ENCODE measurements at regions not wholly inside any gene's neighbourhood (a gene's known extent, or its start where the extent isn't known, plus 50 kb on each side); places are given as distances from the start of the nearest gene placed in this dataset.

DNA sequence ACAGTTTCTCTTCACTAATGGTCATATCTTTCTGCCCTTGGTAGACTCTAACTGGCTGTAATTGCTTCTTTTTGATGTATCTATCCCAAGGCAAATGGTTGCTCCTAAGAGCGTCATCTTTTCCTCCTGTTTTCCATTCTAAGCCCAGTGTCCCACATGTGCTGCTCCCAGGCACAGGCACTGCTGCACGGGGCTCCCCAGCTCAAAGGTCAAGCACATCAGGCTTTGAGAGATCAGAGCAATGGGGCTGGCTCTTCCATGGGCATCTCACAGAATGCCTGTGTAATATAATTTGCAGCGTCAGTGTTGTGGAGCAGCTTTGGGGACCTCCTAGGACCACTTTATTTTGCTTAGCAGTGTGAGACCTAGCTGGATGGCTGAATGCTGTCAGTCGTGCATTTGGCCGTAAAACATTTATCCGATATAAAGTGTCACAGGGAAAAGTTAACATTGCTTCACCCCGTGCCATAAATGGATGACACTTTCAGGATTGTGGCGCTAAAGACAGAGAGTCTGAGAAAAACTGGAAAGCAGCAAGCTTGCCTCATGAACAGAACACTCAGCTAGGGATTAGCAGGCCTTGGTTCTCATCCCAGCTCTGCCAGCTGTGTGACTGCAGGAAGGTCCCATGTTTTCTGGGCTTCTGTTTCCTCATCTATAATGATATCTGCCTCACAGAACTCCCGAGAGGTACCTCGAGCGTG is 277.5 kb upstream of the TBL1XR1 start:
- H3K27me3 Mint-ChIP-seq: no peaks in the 10 kb centered on the region
- ATAC-seq (replicated peaks) (no peak), DNase-seq (no peak)
- H3K36me3 Mint-ChIP-seq (ENCODE audit: insufficient read depth): no peaks in the 10 kb centered on the region
- peaks cover 0 to 5% of the 10 kb centered on the region in 2 donors for H3K4me1 Mint-ChIP-seq (ENCODE audit: low read depth in 2 of 2)
- H3K4me3 Mint-ChIP-seq: no peak overlapping the region
- H3K9me3 Mint-ChIP-seq: no peaks in the 10 kb centered on the region
- no peak overlapping the region for H3K27ac Mint-ChIP-seq

DNA sequence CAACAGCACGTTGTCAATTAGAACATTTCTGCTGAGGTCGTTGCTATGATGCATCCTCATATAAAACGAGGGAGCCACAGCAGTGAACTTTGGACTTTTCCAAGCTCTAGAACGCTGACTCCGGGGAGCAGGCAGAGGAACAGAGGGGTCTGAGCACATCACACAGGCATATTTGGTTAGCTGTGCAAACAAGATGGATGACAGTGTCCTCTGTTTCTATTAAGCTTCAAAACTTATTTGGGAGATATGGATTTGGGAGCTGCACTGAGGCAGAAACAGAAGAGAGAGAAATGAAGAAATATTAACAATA is 278.0 kb upstream of the TBL1XR1 start:
- Mint-ChIP-seq H3K36me3 (ENCODE audit: insufficient read depth) (no peaks in the 10 kb centered on the region), H3K27ac (no peak overlapping the region), H3K27me3 (no peaks in the 10 kb centered on the region), H3K9me3 (no peaks in the 10 kb centered on the region), H3K4me1 (ENCODE audit: low read depth in 2 of 2) (peaks cover 0 to 5% of the 10 kb centered on the region in 2 donors), H3K4me3 (no peak overlapping the region)
- ATAC-seq (replicated peaks) (no peak), DNase-seq (no peak)

DNA sequence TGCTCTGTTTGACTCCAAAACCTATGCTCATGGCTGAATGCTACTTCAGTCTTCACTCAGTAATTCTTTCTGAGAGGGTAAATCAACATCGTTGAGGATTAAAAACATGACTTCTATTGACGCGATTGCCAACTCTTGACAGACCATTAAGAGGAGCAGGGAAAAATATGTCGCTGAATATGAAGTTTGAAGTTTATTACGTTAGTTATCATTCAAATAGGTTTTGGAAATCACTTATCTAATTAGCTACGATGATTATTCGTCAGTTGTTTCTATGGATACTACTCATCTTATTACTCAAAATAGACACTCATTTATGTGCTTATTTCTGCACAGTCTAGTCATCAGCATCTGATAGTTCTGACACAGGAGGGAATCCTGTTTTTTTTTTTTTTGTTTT is 279.2 kb upstream of the TBL1XR1 start:
- peaks cover 0 to 7% of the 10 kb centered on the region in 2 donors for H3K4me1 Mint-ChIP-seq (ENCODE audit: low read depth in 2 of 2)
- DNase-seq (no peak), ATAC-seq (replicated peaks) (no peak)
- no peak overlapping the region for H3K4me3 Mint-ChIP-seq
- H3K27me3 Mint-ChIP-seq: no peaks in the 10 kb centered on the region
- no peaks in the 10 kb centered on the region for H3K9me3 Mint-ChIP-seq
- H3K27ac Mint-ChIP-seq: no peak overlapping the region
- no peaks in the 10 kb centered on the region for H3K36me3 Mint-ChIP-seq (ENCODE audit: insufficient read depth)

DNA sequence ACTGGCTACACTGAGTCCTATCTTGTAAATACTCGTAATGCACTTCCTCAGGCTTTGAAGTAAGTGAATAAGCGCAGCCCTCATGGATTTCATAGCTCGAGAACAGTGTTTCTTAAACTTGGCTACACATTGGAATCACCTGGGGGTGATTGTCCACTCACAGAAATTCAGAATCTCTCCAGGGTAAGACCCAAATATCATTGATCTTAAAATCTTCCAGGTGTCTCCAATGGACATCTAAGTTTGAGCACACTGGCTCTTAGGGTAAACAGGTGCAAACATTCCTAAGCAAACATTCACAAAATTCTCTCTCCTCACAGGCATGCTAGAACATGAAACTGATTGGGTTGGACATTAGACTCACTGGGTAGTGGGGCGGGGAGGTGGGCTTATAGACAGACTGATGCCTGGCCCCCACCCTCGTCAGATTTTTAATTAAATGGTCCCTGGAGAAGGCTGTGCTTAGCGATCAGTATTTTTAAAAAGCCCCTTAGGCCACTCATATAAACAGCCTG is 279.7 kb upstream of the TBL1XR1 start:
- DNase-seq (no peak), ATAC-seq (replicated peaks) (no peak)
- Mint-ChIP-seq H3K27me3 (no peaks in the 10 kb centered on the region), H3K4me1 (ENCODE audit: low read depth in 2 of 2) (peaks cover 0 to 5% of the 10 kb centered on the region in 2 donors), H3K4me3 (no peak overlapping the region), H3K27ac (no peak overlapping the region), H3K9me3 (no peaks in the 10 kb centered on the region), H3K36me3 (ENCODE audit: insufficient read depth) (no peaks in the 10 kb centered on the region)

DNA sequence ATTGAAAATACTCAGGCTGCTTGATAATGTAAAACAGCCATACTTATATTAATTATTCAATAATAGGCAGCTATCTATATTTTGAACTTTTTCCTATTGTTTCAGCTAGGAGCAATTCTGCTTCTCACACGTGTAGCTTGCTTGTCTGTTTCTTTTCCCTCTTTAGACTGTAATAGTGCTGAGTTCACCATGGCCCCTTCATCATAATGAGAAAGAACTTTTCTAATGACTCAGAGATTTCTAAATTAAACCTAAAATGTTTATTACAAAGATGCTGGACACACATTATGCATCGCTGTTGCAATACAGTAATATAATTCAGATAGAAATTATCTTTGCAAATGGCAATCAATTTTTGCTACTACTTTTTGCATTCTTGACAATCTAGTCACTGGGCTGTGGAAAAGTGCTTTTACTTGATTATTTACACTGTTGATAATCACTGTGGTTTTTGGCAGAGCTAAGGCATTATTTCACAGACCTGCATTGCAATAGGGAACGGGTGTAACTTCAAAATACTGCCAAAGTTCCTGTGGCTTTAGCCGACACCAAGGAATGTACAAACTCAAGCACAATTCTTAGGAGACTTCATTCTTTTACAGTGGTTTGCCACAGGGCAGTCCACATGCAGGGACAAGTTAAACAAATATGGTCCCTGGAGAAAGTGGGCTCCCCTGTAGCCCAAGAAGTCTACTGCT is 281.0 kb upstream of the TBL1XR1 start:
- DNase-seq: no peak
- no peak for ATAC-seq (replicated peaks)
- Mint-ChIP-seq H3K27me3 (no peaks in the 10 kb centered on the region), H3K9me3 (no peaks in the 10 kb centered on the region), H3K27ac (no peak overlapping the region), H3K4me3 (no peak overlapping the region), H3K4me1 (ENCODE audit: low read depth in 2 of 2) (peaks cover 0 to 5% of the 10 kb centered on the region in 2 donors), H3K36me3 (ENCODE audit: insufficient read depth) (no peaks in the 10 kb centered on the region)

DNA sequence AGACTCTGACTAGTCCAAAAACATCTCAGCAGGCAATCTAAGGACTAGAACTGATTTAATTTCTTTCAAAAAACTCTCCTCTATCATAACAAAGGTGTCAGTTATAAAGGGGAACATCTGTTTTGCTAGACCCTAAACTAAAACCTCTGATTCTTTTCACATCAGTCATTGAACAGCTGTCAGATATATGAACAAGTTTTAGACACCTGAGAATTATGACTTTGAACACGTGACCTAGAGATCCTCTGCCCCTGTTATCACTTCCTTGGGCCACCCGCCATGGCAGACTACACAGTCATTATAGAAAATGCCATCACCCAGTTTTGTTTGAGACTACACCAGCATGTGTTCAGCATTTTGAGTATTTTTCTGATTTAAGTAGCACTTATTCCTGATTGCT is 282.3 kb upstream of the TBL1XR1 start:
- peaks cover 0 to 2% of the 10 kb centered on the region in 2 donors for H3K4me1 Mint-ChIP-seq (ENCODE audit: low read depth in 2 of 2)
- ATAC-seq (replicated peaks) (no peak), DNase-seq (no peak)
- peak overlapping the region in 1 of 2 donors; percentile 29 for H3K27ac Mint-ChIP-seq
- H3K36me3 Mint-ChIP-seq (ENCODE audit: insufficient read depth): no peaks in the 10 kb centered on the region
- no peaks in the 10 kb centered on the region for H3K27me3 Mint-ChIP-seq
- no peaks in the 10 kb centered on the region for H3K9me3 Mint-ChIP-seq
- no peak overlapping the region for H3K4me3 Mint-ChIP-seq

DNA sequence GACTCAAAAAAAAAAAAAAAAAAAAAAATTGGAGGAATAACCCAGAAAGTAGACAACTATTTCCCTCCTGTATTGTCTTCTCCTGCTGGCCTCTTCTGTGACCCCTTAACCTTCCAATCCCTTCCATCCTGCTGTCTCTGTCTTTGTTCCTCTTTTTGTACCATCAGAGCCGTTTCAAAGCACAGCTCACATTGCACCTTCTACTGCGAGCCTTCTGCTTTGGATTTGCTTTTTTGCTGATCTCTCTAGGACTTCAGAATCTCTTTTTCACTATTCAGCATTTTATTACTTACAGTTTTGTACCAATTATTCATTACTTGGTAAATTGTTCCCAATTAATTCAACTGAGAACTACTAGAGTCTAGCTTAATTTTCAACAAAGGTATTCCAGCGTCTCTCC is 284.0 kb upstream of the TBL1XR1 start:
- Mint-ChIP-seq H3K36me3 (ENCODE audit: insufficient read depth) (no peaks in the 10 kb centered on the region), H3K27me3 (no peaks in the 10 kb centered on the region), H3K27ac (no peak overlapping the region), H3K4me1 (ENCODE audit: low read depth in 2 of 2) (peaks cover 0 to 2% of the 10 kb centered on the region in 2 donors), H3K4me3 (no peak overlapping the region), H3K9me3 (no peaks in the 10 kb centered on the region)
- DNase-seq: no peak
- ATAC-seq (replicated peaks): no peak

DNA sequence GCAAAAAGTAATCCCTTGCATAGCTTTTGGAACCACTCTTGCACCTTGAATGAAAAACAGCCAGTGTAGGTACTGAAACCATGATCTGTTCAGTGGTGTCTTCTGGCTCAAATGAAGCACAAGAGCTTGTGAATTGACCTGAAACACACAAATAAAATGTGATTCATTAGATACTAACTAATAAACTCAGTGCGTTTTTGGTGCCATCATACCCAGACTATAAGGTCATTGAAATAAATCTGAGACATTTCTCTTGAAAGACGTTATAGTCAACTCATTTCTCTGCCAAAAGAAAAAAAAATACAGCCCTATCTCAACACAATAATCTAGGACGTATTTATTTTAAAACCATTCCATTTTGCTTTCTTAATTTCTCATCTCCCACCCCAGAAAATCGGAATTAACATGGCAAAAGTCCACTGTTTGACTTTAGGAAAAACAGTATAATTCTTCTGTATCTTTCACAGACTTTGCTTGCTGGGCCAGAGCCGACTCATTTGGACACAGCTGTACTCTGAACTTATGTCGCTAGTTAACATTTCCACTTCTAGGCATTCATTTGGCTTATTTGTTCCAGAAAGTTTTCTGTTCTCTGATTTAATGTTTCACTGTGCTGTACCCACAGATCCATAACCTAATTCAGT is 284.9 kb upstream of the TBL1XR1 start:
- Mint-ChIP-seq H3K4me3 (no peak overlapping the region), H3K27me3 (no peaks in the 10 kb centered on the region), H3K9me3 (no peaks in the 10 kb centered on the region), H3K36me3 (ENCODE audit: insufficient read depth) (no peaks in the 10 kb centered on the region), H3K4me1 (ENCODE audit: low read depth in 2 of 2) (peaks cover 0 to 2% of the 10 kb centered on the region in 2 donors), H3K27ac (no peak overlapping the region)
- ATAC-seq (replicated peaks) (no peak), DNase-seq (no peak)

DNA sequence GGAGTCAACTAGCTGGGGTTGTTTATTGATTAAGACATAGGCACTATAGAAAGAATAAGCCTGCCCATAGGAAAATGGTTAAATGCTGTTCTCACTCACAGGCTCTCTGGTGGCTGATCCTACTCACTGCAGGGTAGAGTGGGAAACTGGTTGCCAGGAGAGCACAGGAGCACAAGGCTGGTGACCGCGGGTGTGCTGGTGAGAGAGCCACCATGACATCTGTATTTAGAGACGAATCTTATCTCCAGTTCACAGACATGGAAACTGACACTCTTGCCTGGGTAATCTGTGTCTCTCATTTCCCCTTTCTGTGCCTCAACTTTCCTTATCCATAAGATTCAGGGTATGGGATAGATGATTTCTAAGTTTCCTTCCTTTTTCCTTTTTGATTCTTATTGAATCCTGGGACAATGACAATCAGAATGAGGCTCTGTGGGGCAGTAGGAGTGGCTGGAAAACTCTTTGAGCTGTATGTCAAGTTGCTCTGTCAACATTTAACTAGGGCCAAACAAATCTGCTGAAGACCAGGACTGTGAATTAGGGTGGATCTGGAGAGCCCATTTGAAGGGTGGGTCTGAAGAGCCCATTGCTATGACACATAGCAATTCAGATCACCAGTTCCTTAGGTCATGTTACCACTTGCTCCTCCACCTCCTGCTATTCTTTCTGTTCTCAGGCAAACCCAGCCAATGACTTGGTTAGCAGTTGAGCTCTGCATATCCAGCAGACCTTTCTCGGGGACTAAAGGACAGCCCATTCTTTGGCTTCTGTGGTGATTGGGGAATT is 286.1 kb upstream of the TBL1XR1 start:
- H3K9me3 Mint-ChIP-seq: no peaks in the 10 kb centered on the region
- no peak overlapping the region for H3K4me3 Mint-ChIP-seq
- H3K36me3 Mint-ChIP-seq (ENCODE audit: insufficient read depth): no peaks in the 10 kb centered on the region
- DNase-seq (no peak), ATAC-seq (replicated peaks) (no peak)
- peaks cover 0 to 2% of the 10 kb centered on the region in 2 donors for H3K4me1 Mint-ChIP-seq (ENCODE audit: low read depth in 2 of 2)
- no peak overlapping the region for H3K27ac Mint-ChIP-seq
- H3K27me3 Mint-ChIP-seq: no peaks in the 10 kb centered on the region

DNA sequence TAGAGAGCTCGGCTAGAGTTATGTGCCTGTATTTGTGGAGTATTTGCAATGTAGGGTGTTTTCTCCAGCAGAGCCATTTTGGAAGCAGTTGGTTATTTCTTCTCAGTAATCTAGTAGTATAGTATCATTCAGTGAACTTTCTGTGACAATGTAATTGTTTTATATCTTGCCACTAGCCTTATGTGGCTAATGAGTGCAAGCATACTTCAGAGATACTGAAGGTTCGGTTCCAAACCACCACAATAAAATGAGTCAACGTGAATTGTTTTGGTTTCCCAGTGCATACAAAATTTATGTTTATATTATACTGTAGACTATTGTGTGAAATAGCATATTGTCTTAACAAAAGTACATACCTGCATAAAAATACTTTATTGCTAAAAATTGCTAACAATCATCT is 286.9 kb upstream of the TBL1XR1 start:
- no peaks in the 10 kb centered on the region for H3K27me3 Mint-ChIP-seq
- no peaks in the 10 kb centered on the region for H3K36me3 Mint-ChIP-seq (ENCODE audit: insufficient read depth)
- H3K9me3 Mint-ChIP-seq: no peaks in the 10 kb centered on the region
- H3K4me3 Mint-ChIP-seq: no peak overlapping the region
- DNase-seq: no peak
- no peak for ATAC-seq (replicated peaks)
- no peak overlapping the region for H3K27ac Mint-ChIP-seq
- H3K4me1 Mint-ChIP-seq (ENCODE audit: low read depth in 2 of 2): peaks cover 2 to 6% of the 10 kb centered on the region in 2 donors

DNA sequence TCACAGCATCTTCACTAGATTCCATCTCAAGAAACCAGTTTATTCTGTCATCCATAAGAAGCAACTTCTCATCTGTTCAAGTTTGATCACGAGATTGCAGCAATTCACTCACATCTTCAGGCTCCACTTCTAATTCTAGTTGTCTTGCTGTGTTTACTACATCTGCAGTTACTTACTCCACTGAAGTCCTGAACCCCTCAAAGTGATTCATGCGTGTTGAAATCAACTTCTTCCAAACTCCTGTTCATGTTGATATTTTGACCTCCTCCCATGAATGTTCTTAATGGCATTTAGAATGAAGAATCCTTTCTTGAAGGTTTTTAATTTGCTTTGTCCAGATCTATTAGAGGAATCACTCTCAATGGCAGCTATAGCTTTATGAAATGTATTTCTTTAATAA is 287.6 kb upstream of the TBL1XR1 start:
- no peaks in the 10 kb centered on the region for H3K27me3 Mint-ChIP-seq
- ATAC-seq (replicated peaks): no peak
- H3K9me3 Mint-ChIP-seq: no peaks in the 10 kb centered on the region
- no peak for DNase-seq
- H3K4me1 Mint-ChIP-seq (ENCODE audit: low read depth in 2 of 2): peaks cover 2 to 8% of the 10 kb centered on the region in 2 donors
- H3K27ac Mint-ChIP-seq: no peak overlapping the region
- no peaks in the 10 kb centered on the region for H3K36me3 Mint-ChIP-seq (ENCODE audit: insufficient read depth)
- no peak overlapping the region for H3K4me3 Mint-ChIP-seq

DNA sequence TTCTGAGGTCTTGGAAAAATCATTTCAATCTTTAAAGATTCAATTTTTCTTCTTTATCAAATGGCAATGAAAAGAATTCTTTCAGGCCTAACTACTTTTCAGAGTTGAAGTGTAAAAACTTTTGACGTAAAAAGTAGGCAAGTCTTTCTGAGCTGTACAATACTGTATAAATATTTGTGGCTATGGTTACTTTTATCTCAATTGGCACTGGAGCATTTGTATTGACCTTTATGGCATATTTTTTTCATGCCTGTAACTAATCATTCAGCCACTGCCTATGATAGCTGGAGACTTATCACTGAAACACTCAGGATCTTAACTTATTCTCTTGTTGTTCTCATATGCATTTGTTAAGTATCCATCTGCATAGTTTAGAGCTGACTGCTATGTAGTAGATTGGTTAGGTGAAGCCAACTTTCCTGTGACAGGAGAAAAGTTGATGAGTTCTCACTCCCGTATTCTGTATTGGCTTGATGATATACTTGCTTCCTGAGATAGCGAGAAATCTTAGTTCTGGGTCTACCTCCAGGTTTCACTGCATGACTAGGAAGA is 290.4 kb upstream of the TBL1XR1 start:
- Mint-ChIP-seq H3K27ac (no peak overlapping the region), H3K27me3 (no peaks in the 10 kb centered on the region), H3K4me1 (ENCODE audit: low read depth in 2 of 2) (peaks cover 0 to 8% of the 10 kb centered on the region in 2 donors), H3K4me3 (no peak overlapping the region), H3K9me3 (no peaks in the 10 kb centered on the region), H3K36me3 (ENCODE audit: insufficient read depth) (no peaks in the 10 kb centered on the region)
- ATAC-seq (replicated peaks) (no peak), DNase-seq (no peak)

DNA sequence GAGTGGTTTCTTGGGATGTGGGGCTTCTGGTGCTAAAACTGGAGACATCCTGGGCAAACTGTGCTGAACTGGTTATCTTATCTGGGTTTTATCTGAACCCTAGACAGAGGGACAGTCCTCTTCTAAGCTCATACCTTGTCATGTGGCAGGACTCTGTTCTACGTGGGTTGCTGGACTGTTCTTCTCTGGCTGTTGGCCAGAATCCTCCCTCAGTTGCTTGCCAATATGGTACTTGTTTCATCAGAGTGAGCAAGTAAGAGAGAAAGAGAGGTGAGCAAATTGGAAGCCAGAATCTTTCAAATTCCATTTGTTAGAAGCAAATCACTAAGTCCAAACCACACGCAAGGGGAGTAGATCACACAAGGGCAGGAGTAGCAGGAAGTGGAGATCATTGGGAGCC is 291.5 kb upstream of the TBL1XR1 start:
- ATAC-seq (replicated peaks): no peak
- Mint-ChIP-seq H3K36me3 (ENCODE audit: insufficient read depth) (no peaks in the 10 kb centered on the region), H3K4me3 (no peak overlapping the region), H3K4me1 (ENCODE audit: low read depth in 2 of 2) (peaks cover 0 to 8% of the 10 kb centered on the region in 2 donors), H3K9me3 (no peaks in the 10 kb centered on the region), H3K27ac (no peak overlapping the region), H3K27me3 (no peaks in the 10 kb centered on the region)
- DNase-seq: no peak

All from effector memory CD8-positive, alpha-beta T cell (primary cell).